ENCODE measurements at regions not wholly inside any gene's neighbourhood (a gene's known extent, or its start where the extent isn't known, plus 50 kb on each side); places are given as distances from the start of the nearest gene placed in this dataset.

DNA sequence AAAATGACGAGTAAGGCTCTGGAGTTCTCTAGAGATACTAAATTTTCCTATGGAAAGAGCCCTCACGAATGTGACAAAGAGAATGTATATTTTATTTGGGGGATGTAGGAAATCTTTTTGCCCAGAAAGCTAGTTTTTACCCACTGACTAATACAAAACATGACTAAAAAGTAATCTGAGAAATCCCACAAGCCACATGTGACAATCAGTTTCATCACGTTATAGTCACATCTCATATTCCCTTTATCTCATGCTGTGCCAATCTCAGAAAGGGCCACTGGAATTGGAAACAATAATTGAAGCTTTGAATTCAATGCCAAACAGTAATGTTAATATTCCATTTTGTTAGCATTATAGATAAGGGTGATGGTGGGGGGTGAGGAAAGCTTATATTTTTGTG is 509.0 kb upstream of the GOLIM4 start:
- TF ChIP-seq EZH2 (IDR thresholded peaks at IDR 0.05; ENCODE audit: insufficient read depth, poor library complexity, severe bottlenecking): no peak
- TF ChIP-seq EZH2phosphoT487 (IDR thresholded peaks at IDR 0.05; ENCODE audit: insufficient read depth, low read depth): no peak

Measured in GM23248 (cell line).